Keratinocyte (primary cell): ENCODE measurements at regions not wholly inside any gene's neighbourhood (a gene's known extent, or its start where the extent isn't known, plus 50 kb on each side); places are given as distances from the start of the nearest gene placed in this dataset.

ENCODE experiments used
- DNase-seq: peaks from one replicate; pipeline ENCODE4 v3.0.0-alpha.2; 2011; ENCODE audit warnings: low read depth, missing footprints, low spot score
- FAIRE-seq: peaks from 2 replicates; lab custom pipeline; 2011; peaks lifted over from hg19 to GRCh38; lab: Jason Lieb, UNC
- H2AFZ ChIP-seq: 2 replicates; pipeline ENCODE4 v1.6.0; 2012; ENCODE audit warnings: low read length, control low read depth, inconsistent platforms; ENCODE audit not compliant: control insufficient read depth
- H3K27ac ChIP-seq: 2 replicates; pipeline ENCODE4 v1.5.1; 2011; ENCODE audit warnings: low read length; ENCODE audit not compliant: control insufficient read depth, insufficient read depth
- H3K27me3 ChIP-seq: 3 replicates; pipeline ENCODE4 v1.6.0; 2011; ENCODE audit warnings: low read length; ENCODE audit not compliant: control insufficient read depth, insufficient read depth; ENCODE audit errors: extremely low read depth
- H3K36me3 ChIP-seq, 2 experiments: 2 replicates in 1 of 2; 3 replicates in 1 of 2; pipeline ENCODE4 v1.5.1; 2011; ENCODE audit warnings: low read length in 2 of 2, mild to moderate bottlenecking in 1 of 2; ENCODE audit not compliant: control insufficient read depth in 2 of 2, insufficient read depth in 2 of 2; ENCODE audit errors: extremely low read depth in 1 of 2
- H3K4me1 ChIP-seq: 3 replicates; pipeline ENCODE4 v1.5.1; 2011; ENCODE audit warnings: low read length; ENCODE audit not compliant: control insufficient read depth, insufficient read depth; ENCODE audit errors: extremely low read depth
- H3K4me2 ChIP-seq: 3 replicates; pipeline ENCODE4 v1.6.0; 2011; ENCODE audit warnings: low read depth, low read length; ENCODE audit not compliant: control insufficient read depth, insufficient read depth; ENCODE audit errors: extremely low read depth
- H3K4me3 ChIP-seq, 3 experiments: fragments of 200-600 bp in 1 of 3; sonication (generic) in 1 of 3; 2 replicates in 2 of 3; 3 replicates in 1 of 3; pipeline ENCODE4 v1.5.1; 2011 to 2016; ENCODE audit warnings: low read length in 3 of 3, mild to moderate bottlenecking in 3 of 3, control low read depth in 2 of 3, inconsistent platforms in 1 of 3, low read depth in 1 of 3, mixed read lengths in 1 of 3, mixed run types in 1 of 3, moderate library complexity in 1 of 3; ENCODE audit not compliant: control insufficient read depth in 2 of 3, insufficient read depth in 2 of 3; ENCODE audit errors: extremely low read depth in 1 of 3
- H3K79me2 ChIP-seq: 2 replicates; pipeline ENCODE4 v1.6.0; 2012; ENCODE audit warnings: low read length; ENCODE audit not compliant: control insufficient read depth, insufficient read depth
- H3K9ac ChIP-seq: 3 replicates; pipeline ENCODE4 v1.6.0; 2011; ENCODE audit warnings: low read length; ENCODE audit not compliant: control insufficient read depth, insufficient read depth; ENCODE audit errors: extremely low read depth
- H3K9me1 ChIP-seq: 3 replicates; pipeline ENCODE4 v1.6.0; 2011; ENCODE audit warnings: low read length; ENCODE audit not compliant: control insufficient read depth, insufficient read depth; ENCODE audit errors: extremely low read depth
- H3K9me3 ChIP-seq: 2 replicates; pipeline ENCODE4 v1.5.1; 2012; ENCODE audit warnings: low read depth, low read length; ENCODE audit not compliant: control insufficient read depth
- H4K20me1 ChIP-seq: 3 replicates; pipeline ENCODE4 v1.6.0; 2011; ENCODE audit warnings: low read length; ENCODE audit not compliant: control insufficient read depth, insufficient read depth; ENCODE audit errors: extremely low read depth
- CTCF ChIP-seq, 3 experiments: IDR thresholded peaks in 1 of 3; conservative IDR thresholded peaks in 1 of 3; optimal IDR thresholded peaks in 1 of 3; 2 replicates in 2 of 3; 3 replicates in 1 of 3; pipeline versions ENCODE3 to v1.5.1; 2011; ENCODE audit warnings: low read length in 3 of 3, mild to moderate bottlenecking in 3 of 3, moderate library complexity in 2 of 3, control low read depth in 1 of 3, inconsistent platforms in 1 of 3; ENCODE audit not compliant: insufficient read depth in 2 of 3; ENCODE audit errors: extremely low read depth in 1 of 3
- EZH2 ChIP-seq: IDR thresholded peaks from one replicate; pipeline ENCODE4 v1.6.1; 2012; ENCODE audit warnings: inconsistent platforms, mild to moderate bottlenecking, low read length, moderate library complexity
- dilution Hi-C: fragments of 300-500 bp; cut with MboI; formaldehyde crosslinking; loops from one replicate; pipeline ENCODE4 v1.7.0; 2020; ENCODE audit warnings: low sequenced_read_pairs; ENCODE audit not compliant: extremely low pct_ligation_motif_present

- Histone ChIP-seq H3K27ac (no peak overlapping the region), H3K4me1 (no peaks in the 10 kb centered on the region), H3K4me3 (no peak overlapping the region), H3K27me3 (no peaks in the 10 kb centered on the region), H3K79me2 (no peaks in the 10 kb centered on the region), H3K4me2 (no peak overlapping the region), H3K36me3 (no peaks in the 10 kb centered on the region), H3K9me3 (no peaks in the 10 kb centered on the region), H2AFZ (no peak overlapping the region), H4K20me1 (no peaks in the 10 kb centered on the region), H3K9ac (no peak overlapping the region), H3K9me1 (no peaks in the 10 kb centered on the region)
- FAIRE-seq, result no peak
- no peak for TF ChIP-seq CTCF (optimal IDR thresholded peaks at IDR 0.05 in 1 of 3, IDR thresholded peaks at IDR 0.05 in 1 of 3, conservative IDR thresholded peaks at IDR 0.05 in 1 of 3; ENCODE audit: extremely low read depth in 1 of 3, insufficient read depth in 2 of 3, low read length in 3 of 3)
- TF ChIP-seq EZH2, result no peak
- no peak for DNase-seq
- dilution Hi-C loops, result no loop called here
Observed at GRCh38 chr21:15522148-15522547, 207.6 kb upstream of the USP25 start.

- no peaks in the 10 kb centered on the region for H3K4me1 ChIP-seq
- FAIRE-seq (no peak), DNase-seq (no peak)
- H3K4me3 ChIP-seq, result no peak overlapping the region
- H3K4me2 ChIP-seq, result no peak overlapping the region
- H3K9me3 ChIP-seq, result no peaks in the 10 kb centered on the region
- no peaks in the 10 kb centered on the region for H3K79me2 ChIP-seq
- TF ChIP-seq EZH2 (no peak), CTCF (optimal IDR thresholded peaks at IDR 0.05 in 1 of 3, IDR thresholded peaks at IDR 0.05 in 1 of 3, conservative IDR thresholded peaks at IDR 0.05 in 1 of 3; ENCODE audit: extremely low read depth in 1 of 3, insufficient read depth in 2 of 3, low read length in 3 of 3) (no peak)
- no peak overlapping the region for H2AFZ ChIP-seq
- H3K36me3 ChIP-seq, result no peaks in the 10 kb centered on the region
- no peak overlapping the region for H3K27ac ChIP-seq
- H3K9ac ChIP-seq, result no peak overlapping the region
- no peaks in the 10 kb centered on the region for H3K9me1 ChIP-seq
- no peaks in the 10 kb centered on the region for H4K20me1 ChIP-seq
- no peaks in the 10 kb centered on the region for H3K27me3 ChIP-seq
- dilution Hi-C loops, result no loop called here
Observed at GRCh38 chr21:15524855-15525254, 204.9 kb upstream of the USP25 start.
